HepG2 (cell line): ENCODE measurements at regions not wholly inside any gene's neighbourhood (a gene's known extent, or its start where the extent isn't known, plus 50 kb on each side); places are given as distances from the start of the nearest gene placed in this dataset.

Source experiments
- ATAC-seq: fragments of 200-7000 bp; cut with Tn5 transposase; 3 replicates; pipeline ENCODE4 v1.9.1; 2020; ENCODE audit warnings: mild to moderate bottlenecking, moderate library complexity
- BruUV-seq: library from RNA; stranded (reverse); fragments of 400-500 nt; replicated peaks from 2 replicates; lab custom pipeline; 2021; lab: Mats Ljungman, UMichigan
- CTCF ChIA-PET: fragments of 300-600 bp; formaldehyde crosslinking; extraction: SDS; loops from one replicate; lab custom pipeline; 2021; ENCODE audit warnings: low total read pairs, inconsistent platforms, low intra/inter-chr PET ratio; lab: Yijun Ruan, JAX
- POLR2A ChIA-PET: fragments of 350-600 bp; sonication (Branson Sonifier 250); formaldehyde crosslinking; loops from one replicate; lab custom pipeline; 2020; ENCODE audit warnings: antibody characterized with exemption, inconsistent platforms; lab: Yijun Ruan, JAX
- DNase-seq: peaks from one replicate; pipeline ENCODE4 v3.0.0-alpha.2; 2015; ENCODE audit warnings: low spot score
- FAIRE-seq: peaks from 3 replicates; lab custom pipeline; 2011; peaks lifted over from hg19 to GRCh38; lab: Jason Lieb, UNC
- H2AFZ ChIP-seq: one replicate; pipeline ENCODE4 v1.6.1; 2011; ENCODE audit warnings: low read length, inconsistent platforms
- H3K27ac ChIP-seq: fragments of 300-600 bp; 3 replicates; pipeline ENCODE4 v1.8.0; 2011; ENCODE audit warnings: mixed run types, mild to moderate bottlenecking, mixed read lengths, low read length, inconsistent platforms; ENCODE audit not compliant: insufficient read depth; ENCODE audit errors: extremely low read length
- H3K27me3 ChIP-seq, 2 experiments: fragments of 200-600 bp in 1 of 2; 2 replicates in 1 of 2; 3 replicates in 1 of 2; pipeline versions ENCODE4 v1.6.0 to v1.8.0; 2011; ENCODE audit warnings: low read length in 2 of 2, mild to moderate bottlenecking in 2 of 2, moderate library complexity in 2 of 2, inconsistent platforms in 1 of 2; ENCODE audit not compliant: insufficient read depth in 2 of 2, control insufficient read depth in 1 of 2
- H3K36me3 ChIP-seq, 2 experiments: fragments of 200-600 bp in 1 of 2; replicated peaks in 1 of 2; 2 replicates in 1 of 2; 3 replicates in 1 of 2; pipeline versions ENCODE4 v1.5.1 to v1.8.0; 2011; ENCODE audit warnings: low read length in 2 of 2, inconsistent platforms in 1 of 2; ENCODE audit not compliant: insufficient read depth in 2 of 2, control insufficient read depth in 1 of 2
- H3K4me1 ChIP-seq: 2 replicates; pipeline ENCODE4 v1.5.1; 2012; ENCODE audit warnings: low read length, inconsistent platforms; ENCODE audit not compliant: insufficient read depth
- H3K4me2 ChIP-seq: 2 replicates; pipeline ENCODE4 v1.6.0; 2011; ENCODE audit warnings: low read depth, low read length, inconsistent platforms
- H3K4me3 ChIP-seq, 3 experiments: fragments of 200-600 bp in 1 of 3; sonication (generic), shearing (Covaris generic) in 1 of 3; replicated peaks in 1 of 3; 2 replicates each; pipeline ENCODE4 v1.5.1; 2011 to 2016; ENCODE audit warnings: low read length in 3 of 3, inconsistent platforms in 2 of 3, low read depth in 2 of 3, mild to moderate bottlenecking in 2 of 3, control low read depth in 1 of 3, mixed read lengths in 1 of 3; ENCODE audit not compliant: insufficient read depth in 1 of 3
- H3K79me2 ChIP-seq: one replicate; pipeline ENCODE4 v1.6.1; 2011; ENCODE audit warnings: low read length, inconsistent platforms; ENCODE audit not compliant: insufficient read depth
- H3K9ac ChIP-seq: 2 replicates; pipeline ENCODE4 v1.6.0; 2011; ENCODE audit warnings: mild to moderate bottlenecking, low read depth, low read length, inconsistent platforms; ENCODE audit not compliant: insufficient read depth
- H3K9me3 ChIP-seq: 2 replicates; pipeline ENCODE4 v1.5.1; 2012; ENCODE audit warnings: mild to moderate bottlenecking, low read length
- H4K20me1 ChIP-seq: 2 replicates; pipeline ENCODE4 v1.6.0; 2011; ENCODE audit warnings: inconsistent platforms, mild to moderate bottlenecking, low read length, moderate library complexity; ENCODE audit not compliant: insufficient read depth
- ATM ChIP-seq: fragments of 450-650 bp; IDR thresholded peaks from 2 replicates; pipeline ENCODE4 v1.7.1; 2017; ENCODE audit warnings: mild to moderate bottlenecking, borderline replicate concordance
- IRF9 ChIP-seq: sonication (generic); formaldehyde crosslinking; IDR thresholded peaks from 2 replicates; pipeline ENCODE4 v1.8.0; 2022; ENCODE audit warnings: missing genetic modification reagents, mild to moderate bottlenecking, borderline replicate concordance
- MTF1 ChIP-seq: sonication (generic); formaldehyde crosslinking; IDR thresholded peaks from 2 replicates; pipeline ENCODE4 v1.5.0; 2020; ENCODE audit warnings: missing genetic modification reagents
- POLR2AphosphoS2 ChIP-seq: IDR thresholded peaks from 2 replicates; pipeline ENCODE4 v1.6.1; 2011; ENCODE audit warnings: low read depth, low read length, improper control_type of control experiment
- PPARG ChIP-seq: conservative IDR thresholded peaks from 2 replicates; pipeline ENCODE4 v1.6.1; 2016; ENCODE audit warnings: missing biosample characterization, missing genetic modification reagents
- ZBTB21 ChIP-seq: sonication (generic); formaldehyde crosslinking; IDR thresholded peaks from 2 replicates; pipeline ENCODE4 v1.4.0; 2020; ENCODE audit warnings: missing genetic modification reagents
- ZBTB7B ChIP-seq: sonication (generic); formaldehyde crosslinking; IDR thresholded peaks from 2 replicates; pipeline ENCODE4 v1.4.0; 2020; ENCODE audit warnings: missing genetic modification reagents
- ZNF382 ChIP-seq: sonication (generic); formaldehyde crosslinking; IDR thresholded peaks from 2 replicates; pipeline ENCODE4 v1.5.0; 2020; ENCODE audit warnings: missing genetic modification reagents, mild to moderate bottlenecking, borderline replicate concordance
- ZNF430 ChIP-seq: sonication (generic); formaldehyde crosslinking; IDR thresholded peaks from 2 replicates; pipeline ENCODE4 v1.9.0; 2021; ENCODE audit warnings: mild to moderate bottlenecking, missing genetic modification reagents
- ZNF576 ChIP-seq: sonication (generic); formaldehyde crosslinking; IDR thresholded peaks from 2 replicates; pipeline ENCODE4 v1.4.0; 2020; ENCODE audit warnings: mild to moderate bottlenecking, missing genetic modification reagents
- ZNF709 ChIP-seq: sonication (generic); formaldehyde crosslinking; IDR thresholded peaks from 2 replicates; pipeline ENCODE4 v1.5.0; 2020; ENCODE audit warnings: mild to moderate bottlenecking, missing genetic modification reagents
- ZNF784 ChIP-seq: sonication (generic); formaldehyde crosslinking; IDR thresholded peaks from 2 replicates; pipeline ENCODE4 v1.5.1; 2020; ENCODE audit warnings: missing genetic modification reagents, mild to moderate bottlenecking, borderline replicate concordance
- WGBS: methylation state at CpG from one replicate; pipeline ENCODE4 v1.1.6; 2017; ENCODE audit warnings: low lambda C conversion rate; 5-methylcytosine and 5-hydroxymethylcytosine counted together
- in situ Hi-C: cut with HindIII; loops from 2 replicates; pipeline ENCODE4 v1.10.0; 2017; ENCODE audit warnings: low pct_unique_long_range_greater_than_20kb; ENCODE audit not compliant: extremely low pct_ligation_motif_present
- intact Hi-C: fragments of 100-400 bp; cut with micrococcal nuclease; formaldehyde crosslinking; loops from one replicate; pipeline ENCODE4 v1.10.0; 2022; ENCODE audit not compliant: unreplicated experiment

- TF ChIP-seq ZNF576 (CRISPR knock-in tag) (no peak), ZNF382 (no peak)
Observed at GRCh38 chr5:136594416-136594815, 229.1 kb upstream of the TRPC7 start (continued).

GRCh38 chr5:136590581-136590980 is 225.2 kb upstream of the TRPC7 start:
- no peak overlapping the region for H2AFZ ChIP-seq
- no peaks in the 10 kb centered on the region for H3K4me1 ChIP-seq
- H3K27me3 ChIP-seq, result no peaks in the 10 kb centered on the region
- no peak overlapping the region for H3K4me2 ChIP-seq
- BruUV-seq, result no TSS peak
- FAIRE-seq, result no peak
- ATAC-seq, result no peak
- DNase-seq, result no peak
- no peaks in the 10 kb centered on the region for H3K9me3 ChIP-seq
- H3K36me3 ChIP-seq, result no peaks in the 10 kb centered on the region
- no peaks in the 10 kb centered on the region for H4K20me1 ChIP-seq
- no peak overlapping the region for H3K9ac ChIP-seq
- TF ChIP-seq ZBTB7B (CRISPR knock-in tag) (no peak), ZNF709 (no peak), MTF1 (no peak), ZBTB21 (CRISPR knock-in tag) (no peak), ZNF784 (CRISPR knock-in tag) (no peak), PPARG (CRISPR knock-in tag) (no peak), ATM (no peak), POLR2AphosphoS2 (no peak), IRF9 (CRISPR knock-in tag) (no peak), ZNF430 (no peak)
- no peak overlapping the region for H3K4me3 ChIP-seq
- WGBS, result 0% methylated on average over 1 of the region's 1 CpG
- ChIA-PET POLR2A (no interaction called here), CTCF (no interaction called here)
- in situ Hi-C loops, result no loop called here
- H3K79me2 ChIP-seq, result no peaks in the 10 kb centered on the region
- intact Hi-C loops, result no loop called here
- no peak overlapping the region for H3K27ac ChIP-seq
